ENCODE measurements at regions not wholly inside any gene's neighbourhood (a gene's known extent, or its start where the extent isn't known, plus 50 kb on each side); places are given as distances from the start of the nearest gene placed in this dataset.

DNA sequence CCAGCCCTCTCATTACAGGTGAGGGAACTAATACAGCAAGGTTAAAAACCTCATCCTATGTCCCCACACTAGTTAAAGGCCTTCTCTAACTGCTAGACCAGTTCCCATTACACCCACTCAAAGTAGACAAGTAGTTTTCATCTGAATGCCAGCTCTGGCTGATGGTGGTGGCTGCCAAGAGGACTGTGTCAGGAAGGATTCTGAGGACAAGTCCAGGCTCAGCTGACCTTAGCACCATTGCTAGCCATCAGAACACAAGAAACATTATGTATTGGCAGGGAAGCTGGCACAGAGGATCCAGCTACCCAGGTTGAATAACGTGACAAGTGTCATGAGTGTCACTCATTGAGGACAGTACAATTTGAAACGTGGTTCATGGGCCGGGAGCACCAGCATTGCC is 163.4 kb downstream of the HSD17B3 start:
- TF ChIP-seq EZH2 (IDR thresholded peaks at IDR 0.05; ENCODE audit: borderline replicate concordance, low read length), result no peak
- no peak for TF ChIP-seq CTCF (IDR thresholded peaks at IDR 0.05; ENCODE audit: low read length)
